Esophagus (tissue), 2 donors: ENCODE measurements at regions not wholly inside any gene's neighbourhood (a gene's known extent, or its start where the extent isn't known, plus 50 kb on each side); places are given as distances from the start of the nearest gene placed in this dataset.
A peak's percentile ranks its signal among the peaks of the same experiment; 100 is the strongest.

Experiments
- H3K27ac ChIP-seq, 2 donors: one replicate each; pipeline ENCODE4 v1.5.1; 2013; ENCODE audit warnings: low read depth in 2 of 2, mild to moderate bottlenecking in 2 of 2, inconsistent platforms in 1 of 2, low read length in 1 of 2, moderate library complexity in 1 of 2
- H3K27me3 ChIP-seq, 2 donors: one replicate each; pipeline ENCODE4 v1.6.1; 2013; ENCODE audit warnings: low read length in 2 of 2, control low read depth in 1 of 2, mild to moderate bottlenecking in 1 of 2; ENCODE audit not compliant: insufficient read depth in 2 of 2, control insufficient read depth in 1 of 2
- H3K36me3 ChIP-seq, 2 donors: one replicate each; pipeline ENCODE4 v1.6.1; 2013; ENCODE audit warnings: low read length in 1 of 2; ENCODE audit not compliant: control insufficient read depth in 2 of 2, insufficient read depth in 2 of 2
- H3K4me1 ChIP-seq, 2 donors: one replicate each; pipeline ENCODE4 v1.6.1; 2013; ENCODE audit warnings: low read length in 1 of 2; ENCODE audit not compliant: control insufficient read depth in 2 of 2, insufficient read depth in 2 of 2
- H3K4me3 ChIP-seq, 2 donors: one replicate each; pipeline ENCODE4 v1.5.1; 2013; ENCODE audit warnings: low read length in 2 of 2, mild to moderate bottlenecking in 2 of 2, low read depth in 1 of 2, moderate library complexity in 1 of 2
- H3K9me3 ChIP-seq, 2 donors: one replicate each; pipeline ENCODE4 v1.6.1; 2013; ENCODE audit warnings: mild to moderate bottlenecking in 2 of 2, low read depth in 1 of 2, low read length in 1 of 2, moderate library complexity in 1 of 2; ENCODE audit not compliant: control insufficient read depth in 2 of 2, insufficient read depth in 1 of 2
- WGBS, 2 donors: extraction: QIAGEN DNeasy Blood & Tissue Kit; methylation state at CpG; one replicate each; pipeline ENCODE4 v1.1.7; 2013; 5-methylcytosine and 5-hydroxymethylcytosine counted together
- donor health status: healthy with polysubstance abuse.
- donor health status: Bipolar disorder and iron deficiency.

GRCh38 chr18:34491719-34492118, 218.4 kb upstream of the DTNA start:
- Histone ChIP-seq H3K27me3 (peaks cover 2 to 4% of the 10 kb centered on the region in 2 donors), H3K4me1 (peaks cover 0 to 5% of the 10 kb centered on the region in 2 donors), H3K36me3 (no peaks in the 10 kb centered on the region), H3K9me3 (no peaks in the 10 kb centered on the region), H3K27ac (no peak overlapping the region), H3K4me3 (no peak overlapping the region)
- WGBS, 2 donors, result 53 to 57% methylated on average over 2 of the region's 2 CpGs

- H3K27me3 ChIP-seq, result peaks cover 2 to 4% of the 10 kb centered on the region in 2 donors
- H3K9me3 ChIP-seq, result no peaks in the 10 kb centered on the region
- H3K4me3 ChIP-seq, result no peak overlapping the region
These were observed 217.4 kb upstream of the DTNA start for GRCh38 chr18:34492652-34493051.

GRCh38 chr18:34493099-34493544, 217.0 kb upstream of the DTNA start:
- Histone ChIP-seq H3K27ac (peak overlapping the region; percentile 22 to 26), H3K27me3 (peaks cover 2 to 4% of the 10 kb centered on the region in 2 donors), H3K36me3 (no peaks in the 10 kb centered on the region), H3K4me1 (peaks cover 0 to 5% of the 10 kb centered on the region in 2 donors), H3K9me3 (no peaks in the 10 kb centered on the region), H3K4me3 (peak overlapping the region; percentile 40 to 47)
- 1 to 2% methylated on average over 18 of the region's 18 CpGs for WGBS, 2 donors

More at GRCh38 chr18:34492652-34493051, 217.4 kb upstream of the DTNA start:
- no peaks in the 10 kb centered on the region for H3K36me3 ChIP-seq
- H3K4me1 ChIP-seq, result peaks cover 0 to 5% of the 10 kb centered on the region in 2 donors
- no peak overlapping the region for H3K27ac ChIP-seq

- H3K36me3 ChIP-seq, result no peaks in the 10 kb centered on the region
- H3K27me3 ChIP-seq, result peaks cover 2 to 4% of the 10 kb centered on the region in 2 donors
- peak overlapping the region; percentile 22 to 26 for H3K27ac ChIP-seq
- H3K4me1 ChIP-seq, result peaks cover 0 to 5% of the 10 kb centered on the region in 2 donors
- H3K4me3 ChIP-seq, result peak overlapping the region; percentile 40 to 47
- H3K9me3 ChIP-seq, result no peaks in the 10 kb centered on the region
- WGBS, 2 donors, result 3 to 4% methylated on average over 46 to 101 of the region's 101 CpGs
These were observed 216.3 kb upstream of the DTNA start for GRCh38 chr18:34493566-34494358.

- H3K27me3 ChIP-seq, result peaks cover 2 to 4% of the 10 kb centered on the region in 2 donors
- 8 to 12% methylated on average over 16 of the region's 16 CpGs for WGBS, 2 donors
- H3K9me3 ChIP-seq, result no peaks in the 10 kb centered on the region
- H3K36me3 ChIP-seq, result no peaks in the 10 kb centered on the region
- H3K27ac ChIP-seq, result no peak overlapping the region
- peaks cover 0 to 5% of the 10 kb centered on the region in 2 donors for H3K4me1 ChIP-seq
- H3K4me3 ChIP-seq, result peak overlapping the region in 1 of 2 donors; percentile 47
These were observed 215.8 kb upstream of the DTNA start for GRCh38 chr18:34494359-34494696.

GRCh38 chr18:34495506-34495905, 214.6 kb upstream of the DTNA start:
- Histone ChIP-seq H3K36me3 (no peaks in the 10 kb centered on the region), H3K27ac (no peak overlapping the region), H3K9me3 (no peaks in the 10 kb centered on the region), H3K4me1 (peaks cover 0 to 5% of the 10 kb centered on the region in 2 donors), H3K4me3 (no peak overlapping the region), H3K27me3 (peaks cover 2 to 4% of the 10 kb centered on the region in 2 donors)
- 40 to 55% methylated on average over 6 of the region's 6 CpGs for WGBS, 2 donors

GRCh38 chr18:34501553-34501952, 208.5 kb upstream of the DTNA start:
- Histone ChIP-seq H3K4me3 (no peak overlapping the region), H3K4me1 (no peaks in the 10 kb centered on the region), H3K27ac (no peak overlapping the region), H3K36me3 (no peaks in the 10 kb centered on the region), H3K9me3 (no peaks in the 10 kb centered on the region), H3K27me3 (no peaks in the 10 kb centered on the region)
- 58 to 68% methylated on average over 4 of the region's 4 CpGs for WGBS, 2 donors

GRCh38 chr18:34506198-34506597, 203.9 kb upstream of the DTNA start:
- Histone ChIP-seq H3K9me3 (no peaks in the 10 kb centered on the region), H3K36me3 (no peaks in the 10 kb centered on the region), H3K4me1 (no peaks in the 10 kb centered on the region), H3K27me3 (no peaks in the 10 kb centered on the region), H3K4me3 (no peak overlapping the region), H3K27ac (no peak overlapping the region)
- WGBS, 2 donors, result 86% methylated on average over 1 of the region's 1 CpG

GRCh38 chr18:34509163-34509562, 200.9 kb upstream of the DTNA start:
- H3K4me3 ChIP-seq, result no peak overlapping the region
- no peaks in the 10 kb centered on the region for H3K9me3 ChIP-seq
- no peaks in the 10 kb centered on the region for H3K36me3 ChIP-seq
- no peaks in the 10 kb centered on the region for H3K27me3 ChIP-seq
- H3K27ac ChIP-seq, result no peak overlapping the region
- no peaks in the 10 kb centered on the region for H3K4me1 ChIP-seq
- WGBS, 2 donors, result 64 to 67% methylated on average over 1 of the region's 1 CpG
